Smooth muscle cell (in vitro differentiated cells): ENCODE measurements at regions not wholly inside any gene's neighbourhood (a gene's known extent, or its start where the extent isn't known, plus 50 kb on each side); places are given as distances from the start of the nearest gene placed in this dataset.
A peak's percentile ranks its signal among the peaks of the same experiment; 100 is the strongest.

Source experiments
- DNase-seq: peaks from one replicate; lab custom pipeline; 2025; ENCODE audit not compliant: unreplicated experiment; lab: John Stamatoyannopoulos, UW
- H2AFZ ChIP-seq: fragments of 200-600 bp; sonication (generic); 2 replicates; pipeline ENCODE4 v1.6.0; 2016; ENCODE audit warnings: antibody characterized with exemption, low read depth, mild to moderate bottlenecking
- H3F3A ChIP-seq: fragments of 200-600 bp; sonication (generic); 2 replicates; pipeline ENCODE4 v1.6.0; 2017; ENCODE audit warnings: antibody characterized with exemption, low read depth
- H3K27ac ChIP-seq: fragments of 200-600 bp; sonication (generic); 2 replicates; pipeline ENCODE4 v1.5.1; 2016; ENCODE audit warnings: low read depth, mild to moderate bottlenecking
- H3K27me3 ChIP-seq: fragments of 200-600 bp; sonication (generic); 2 replicates; pipeline ENCODE4 v1.6.1; 2016; ENCODE audit warnings: low read depth, mild to moderate bottlenecking
- H3K36me3 ChIP-seq: fragments of 200-600 bp; sonication (generic); 2 replicates; pipeline ENCODE4 v1.5.1; 2016; ENCODE audit warnings: low read depth
- H3K4me1 ChIP-seq: fragments of 200-600 bp; sonication (generic); 2 replicates; pipeline ENCODE4 v1.5.1; 2016; ENCODE audit warnings: low read depth
- H3K4me2 ChIP-seq: fragments of 200-600 bp; sonication (generic); 2 replicates; pipeline ENCODE4 v1.6.0; 2016; ENCODE audit warnings: mild to moderate bottlenecking
- H3K4me3 ChIP-seq: fragments of 200-600 bp; sonication (generic); 2 replicates; pipeline ENCODE4 v1.5.1; 2016; ENCODE audit warnings: mild to moderate bottlenecking
- H3K79me2 ChIP-seq: fragments of 200-600 bp; sonication (generic); 2 replicates; pipeline ENCODE4 v1.6.0; 2016; ENCODE audit warnings: low read depth, mild to moderate bottlenecking
- H3K9ac ChIP-seq: fragments of 200-600 bp; sonication (generic); 2 replicates; pipeline ENCODE4 v1.6.0; 2016; ENCODE audit warnings: low read depth
- H3K9me3 ChIP-seq: fragments of 200-600 bp; sonication (generic); replicated peaks from 2 replicates; pipeline ENCODE4 v1.5.1; 2016; ENCODE audit warnings: low read depth
- H4K20me1 ChIP-seq: fragments of 200-600 bp; sonication (generic); 2 replicates; pipeline ENCODE4 v1.6.0; 2016; ENCODE audit warnings: low read depth
- CTCF ChIP-seq: fragments of 200-600 bp; sonication (generic); IDR thresholded peaks from 2 replicates; pipeline ENCODE4 v1.5.1; 2017; ENCODE audit warnings: borderline replicate concordance, mild to moderate bottlenecking, antibody characterized with exemption; ENCODE audit not compliant: insufficient read depth, poor library complexity, severe bottlenecking
- WGBS: methylation state at CpG from one replicate; pipeline ENCODE4 v1.1.7; 2016; ENCODE audit warnings: low lambda C conversion rate; 5-methylcytosine and 5-hydroxymethylcytosine counted together

- no peaks in the 10 kb centered on the region for H3K4me1 ChIP-seq
- no peaks in the 10 kb centered on the region for H3K79me2 ChIP-seq
- 22% methylated on average over 1 of the region's 1 CpG for WGBS
- no peak for TF ChIP-seq CTCF
- no peaks in the 10 kb centered on the region for H3K9me3 ChIP-seq
- no peak overlapping the region for H2AFZ ChIP-seq
- H3K4me2 ChIP-seq: peak overlapping the region; percentile 45
- H3K27me3 ChIP-seq: no peaks in the 10 kb centered on the region
- no peak overlapping the region for H3K4me3 ChIP-seq
- H4K20me1 ChIP-seq: no peaks in the 10 kb centered on the region
- H3K36me3 ChIP-seq: no peaks in the 10 kb centered on the region
- peak overlapping the region; percentile 89 for H3K27ac ChIP-seq
- peaks cover 8% of the 10 kb centered on the region for H3F3A ChIP-seq
- H3K9ac ChIP-seq: peak overlapping the region; percentile 57
- no peak for DNase-seq
These were observed 229.3 kb upstream of the ACTBL2 start for GRCh38 chr5:57711946-57712345.

GRCh38 chr5:57711471-57711870 is 228.9 kb upstream of the ACTBL2 start:
- H3K36me3 ChIP-seq: no peaks in the 10 kb centered on the region
- peak overlapping the region; percentile 45 for H3K4me2 ChIP-seq
- no peak for DNase-seq
- H3K27me3 ChIP-seq: no peaks in the 10 kb centered on the region
- H3F3A ChIP-seq: peaks cover 8% of the 10 kb centered on the region
- no peaks in the 10 kb centered on the region for H3K79me2 ChIP-seq
- WGBS: 13% methylated on average over 2 of the region's 2 CpGs
- H3K9ac ChIP-seq: peak overlapping the region; percentile 57
- H2AFZ ChIP-seq: no peak overlapping the region
- H3K27ac ChIP-seq: peak overlapping the region; percentile 89
- no peak for TF ChIP-seq CTCF
- H3K9me3 ChIP-seq: no peaks in the 10 kb centered on the region
- H3K4me3 ChIP-seq: no peak overlapping the region
- no peaks in the 10 kb centered on the region for H3K4me1 ChIP-seq
- no peaks in the 10 kb centered on the region for H4K20me1 ChIP-seq

- WGBS: 43% methylated on average over 1 of the region's 1 CpG
These were observed 227.5 kb upstream of the ACTBL2 start for GRCh38 chr5:57710126-57710525.

More at GRCh38 chr5:57710126-57710525, 227.5 kb upstream of the ACTBL2 start:
- Histone ChIP-seq H3K27me3 (no peaks in the 10 kb centered on the region), H3K4me3 (no peak overlapping the region), H3K9me3 (no peaks in the 10 kb centered on the region), H3F3A (peaks cover 8% of the 10 kb centered on the region), H3K4me1 (no peaks in the 10 kb centered on the region), H4K20me1 (no peaks in the 10 kb centered on the region), H3K27ac (peak overlapping the region; percentile 89), H3K79me2 (no peaks in the 10 kb centered on the region), H3K4me2 (no peak overlapping the region), H2AFZ (peak overlapping the region; percentile 56), H3K36me3 (no peaks in the 10 kb centered on the region), H3K9ac (no peak overlapping the region)
- no peak for TF ChIP-seq CTCF
- DNase-seq: no peak
